ENCODE measurements at regions not wholly inside any gene's neighbourhood (a gene's known extent, or its start where the extent isn't known, plus 50 kb on each side); places are given as distances from the start of the nearest gene placed in this dataset.

- H3K27ac Mint-ChIP-seq, result no peak overlapping the region
- DNase-seq (no peak), ATAC-seq (ENCODE audit: low read depth) (no peak)
- Histone ChIP-seq H3K4me1 (ENCODE audit: control insufficient read depth in 2 of 2, insufficient read depth in 2 of 2, low read length in 2 of 2) (no peaks in the 10 kb centered on the region), H3K4me2 (replicated peaks; ENCODE audit: low read depth, low read length, poor library complexity, severe bottlenecking) (no peak overlapping the region), H3K9me3 (ENCODE audit: control extremely low read depth in 1 of 3, control insufficient read depth in 2 of 3, insufficient read depth in 1 of 3, low read length in 2 of 3) (no peaks in the 10 kb centered on the region), H3K9ac (ENCODE audit: low read length) (no peak overlapping the region), H2AFZ (ENCODE audit: insufficient read depth, low read depth, low read length, poor library complexity, severe bottlenecking) (no peak overlapping the region), H3K27ac (ENCODE audit: low read length in 2 of 2) (no peak overlapping the region), H3K27me3 (replicated peaks in 1 of 4; ENCODE audit: control extremely low read depth in 1 of 4, control insufficient read depth in 3 of 4, insufficient read depth in 4 of 4, low read length in 3 of 4) (no peaks in the 10 kb centered on the region), H3K36me3 (replicated peaks in 1 of 2; ENCODE audit: control extremely low read depth in 1 of 2, control insufficient read depth in 1 of 2, extremely low read depth in 1 of 2, insufficient read depth in 2 of 2, low read length in 1 of 2) (peaks cover 0 to 32% of the 10 kb centered on the region in 2 experiments), H3K79me2 (ENCODE audit: control insufficient read depth, insufficient read depth, low read length) (peaks cover 61% of the 10 kb centered on the region), H4K20me1 (ENCODE audit: control insufficient read depth, insufficient read depth, low read length, poor library complexity, severe bottlenecking) (peaks cover 58% of the 10 kb centered on the region), H3K4me3 (ENCODE audit: control extremely low read depth in 1 of 5, extremely low read depth in 1 of 5, insufficient read depth in 1 of 5, low read depth in 2 of 5, low read length in 4 of 5) (no peak overlapping the region)
- H3K27me3 Mint-ChIP-seq, result no peaks in the 10 kb centered on the region
- TF ChIP-seq EZH2 (IDR thresholded peaks at IDR 0.05; ENCODE audit: borderline replicate concordance, insufficient read depth, low read depth, low read length, poor library complexity, severe bottlenecking), result no peak
- no peaks in the 10 kb centered on the region for H3K9me3 Mint-ChIP-seq (ENCODE audit: insufficient read depth)
- WGBS (ENCODE audit: insufficient coverage), result 95% methylated on average over 2 of the region's 5 CpGs
- intact Hi-C loops (cut with micrococcal nuclease), result loop anchor here (1.0 to 10.0 kb wide), 7 partner anchors 81 to 536 kb away; partner anchors contain the start of genes SMIM29 and TCP11
- CTCF ChIA-PET, result interaction anchor here (0.6 to 6.4 kb wide), 39 partner anchors 10 to 685 kb away, joined by 3 to 178 read pairs (median 5); partner anchors contain the start of genes BLTP3A, NUDT3, PACSIN1 and SMIM29
- no peak overlapping the region for H3K4me3 Mint-ChIP-seq
- H3K4me1 Mint-ChIP-seq, result peaks cover 8% of the 10 kb centered on the region
- POLR2A ChIA-PET, result interaction anchor here (0.6 to 1.3 kb wide), 2 partner anchors 48 to 145 kb away, joined by 3 to 5 read pairs; no protein-coding TSS in a partner anchor
Observed at GRCh38 chr6:34608321-34609091, 52.4 kb upstream of the SPDEF start.

- Mint-ChIP-seq H3K9me3 (ENCODE audit: insufficient read depth) (no peaks in the 10 kb centered on the region), H3K4me1 (peaks cover 8% of the 10 kb centered on the region), H3K4me3 (no peak overlapping the region), H3K27ac (peak overlapping the region; percentile 41), H3K27me3 (no peaks in the 10 kb centered on the region)
- Histone ChIP-seq H3K9me3 (ENCODE audit: control extremely low read depth in 1 of 3, control insufficient read depth in 2 of 3, insufficient read depth in 1 of 3, low read length in 2 of 3) (no peaks in the 10 kb centered on the region), H3K27ac (ENCODE audit: low read length in 2 of 2) (no peak overlapping the region), H3K27me3 (replicated peaks in 1 of 4; ENCODE audit: control extremely low read depth in 1 of 4, control insufficient read depth in 3 of 4, insufficient read depth in 4 of 4, low read length in 3 of 4) (no peaks in the 10 kb centered on the region), H3K9ac (ENCODE audit: low read length) (no peak overlapping the region), H3K4me2 (replicated peaks; ENCODE audit: low read depth, low read length, poor library complexity, severe bottlenecking) (no peak overlapping the region), H3K4me3 (ENCODE audit: control extremely low read depth in 1 of 5, extremely low read depth in 1 of 5, insufficient read depth in 1 of 5, low read depth in 2 of 5, low read length in 4 of 5) (no peak overlapping the region), H3K79me2 (ENCODE audit: control insufficient read depth, insufficient read depth, low read length) (peaks cover 77% of the 10 kb centered on the region), H3K4me1 (ENCODE audit: control insufficient read depth in 2 of 2, insufficient read depth in 2 of 2, low read length in 2 of 2) (no peaks in the 10 kb centered on the region), H3K36me3 (replicated peaks in 1 of 2; ENCODE audit: control extremely low read depth in 1 of 2, control insufficient read depth in 1 of 2, extremely low read depth in 1 of 2, insufficient read depth in 2 of 2, low read length in 1 of 2) (peaks cover 0 to 43% of the 10 kb centered on the region in 2 experiments), H2AFZ (ENCODE audit: insufficient read depth, low read depth, low read length, poor library complexity, severe bottlenecking) (no peak overlapping the region), H4K20me1 (ENCODE audit: control insufficient read depth, insufficient read depth, low read length, poor library complexity, severe bottlenecking) (peaks cover 65% of the 10 kb centered on the region)
- ChIA-PET POLR2A (no interaction called here), CTCF (interaction anchor here (6.4 kb wide), 1 partner anchor 147 kb away, joined by 178 read pairs; no protein-coding TSS in a partner anchor)
- ATAC-seq (ENCODE audit: low read depth), result no peak
- DNase-seq, result no peak
- TF ChIP-seq EZH2 (IDR thresholded peaks at IDR 0.05; ENCODE audit: borderline replicate concordance, insufficient read depth, low read depth, low read length, poor library complexity, severe bottlenecking) (no peak), CTCF (IDR thresholded peaks at IDR 0.05) (no peak)
- intact Hi-C loops (cut with micrococcal nuclease), result loop anchor here (10.0 kb wide), 1 partner anchor 538 kb away; the partner anchor contains the start of gene TCP11
- WGBS (ENCODE audit: insufficient coverage), result 94% methylated on average over 9 of the region's 11 CpGs
Observed at GRCh38 chr6:34606477-34607265, 50.5 kb upstream of the SPDEF start.

Data from B cell (primary cell).